CD4-positive, alpha-beta memory T cell (primary cell): ENCODE measurements at regions not wholly inside any gene's neighbourhood (a gene's known extent, or its start where the extent isn't known, plus 50 kb on each side); places are given as distances from the start of the nearest gene placed in this dataset.
"Not testable (repeated sequence)": the region's sequence is repeated elsewhere in the genome, so short reads cannot be mapped to it uniquely, and the experiment has no call there.

Experiments used
- CTCF ChIA-PET: fragments of 350-600 bp; sonication (Branson Sonifier 250); formaldehyde crosslinking; loops from one replicate; lab custom pipeline; 2021; ENCODE audit warnings: inconsistent platforms; ENCODE audit not compliant: partially characterized antibody; lab: Charles Lee
- POLR2A ChIA-PET: fragments of 350-600 bp; sonication (Branson Sonifier 250); formaldehyde crosslinking; loops from one replicate; lab custom pipeline; 2021; ENCODE audit not compliant: partially characterized antibody; lab: Charles Lee
- DNase-seq, 5 donors: peaks; one replicate each; pipeline versions ENCODE4 v3.0.0 to v3.0.0-alpha.2; 2020 to 2022; ENCODE audit warnings: mixed read lengths in 1 of 5
- H3K27ac ChIP-seq: one replicate; pipeline ENCODE4 v1.7.0; 2013; ENCODE audit warnings: low read depth, low read length
- H3K27me3 ChIP-seq: 2 replicates; pipeline ENCODE4 v1.7.0; 2013; ENCODE audit warnings: mild to moderate bottlenecking, low read length, moderate library complexity; ENCODE audit not compliant: insufficient read depth
- H3K36me3 ChIP-seq: 2 replicates; pipeline ENCODE4 v1.7.0; 2013; ENCODE audit warnings: mild to moderate bottlenecking, low read length, moderate library complexity; ENCODE audit not compliant: insufficient read depth
- H3K4me1 ChIP-seq: 2 replicates; pipeline ENCODE4 v1.7.0; 2013; ENCODE audit warnings: mild to moderate bottlenecking, low read length, moderate library complexity; ENCODE audit not compliant: insufficient read depth
- H3K4me3 ChIP-seq, 2 donors: one replicate each; pipeline ENCODE4 v1.7.0; 2013; ENCODE audit warnings: low read length in 2 of 2, mild to moderate bottlenecking in 1 of 2
- H3K9me3 ChIP-seq, 2 donors: one replicate each; pipeline ENCODE4 v1.7.0; 2013; ENCODE audit warnings: low read length in 2 of 2, control low read depth in 1 of 2; ENCODE audit not compliant: control insufficient read depth in 1 of 2
- H3K27ac Mint-ChIP-seq, 7 donors: one replicate each; pipeline ENCODE4 v1.8.0; 2020 to 2021; ENCODE audit warnings: mixed read lengths in 7 of 7, mild to moderate bottlenecking in 6 of 7, inconsistent platforms in 3 of 7, moderate library complexity in 3 of 7
- H3K27me3 Mint-ChIP-seq, 2 donors: one replicate each; pipeline ENCODE4 v1.8.0; 2020 to 2021; ENCODE audit warnings: mixed read lengths in 2 of 2
- H3K36me3 Mint-ChIP-seq, 2 donors: one replicate each; pipeline ENCODE4 v1.8.0; 2020 to 2021; ENCODE audit warnings: mixed read lengths in 2 of 2, inconsistent platforms in 1 of 2, mild to moderate bottlenecking in 1 of 2
- H3K4me1 Mint-ChIP-seq, 4 donors: one replicate each; pipeline ENCODE4 v1.8.0; 2020 to 2021; ENCODE audit warnings: mixed read lengths in 4 of 4, mild to moderate bottlenecking in 1 of 4
- H3K4me3 Mint-ChIP-seq, 8 donors: one replicate each; pipeline ENCODE4 v1.8.0; 2020 to 2021; ENCODE audit warnings: mixed read lengths in 8 of 8, mild to moderate bottlenecking in 7 of 8, moderate library complexity in 6 of 8, inconsistent platforms in 3 of 8
- H3K9me3 Mint-ChIP-seq, 8 donors: one replicate each; pipeline ENCODE4 v1.8.0; 2020 to 2021; ENCODE audit warnings: mixed read lengths in 8 of 8, mild to moderate bottlenecking in 5 of 8, inconsistent platforms in 3 of 8, moderate library complexity in 1 of 8
- intact Hi-C: fragments of 100-400 bp; cut with micrococcal nuclease; formaldehyde crosslinking; loops from one replicate; pipeline ENCODE4 v1.15.1; 2023

GRCh38 chr10:70984986-70985722 is 96.8 kb upstream of the PCBD1 start:
- Mint-ChIP-seq H3K27ac (peak overlapping the region in 1 of 7 donors; percentile 5), H3K9me3 (no peaks in the 10 kb centered on the region), H3K36me3 (no peaks in the 10 kb centered on the region), H3K4me3 (no peak overlapping the region), H3K27me3 (no peaks in the 10 kb centered on the region), H3K4me1 (peaks cover 9 to 12% (median 12%) of the 10 kb centered on the region in 4 donors)
- POLR2A ChIA-PET: no interaction called here
- Histone ChIP-seq H3K27me3 (no peaks in the 10 kb centered on the region), H3K4me3 (no peak overlapping the region), H3K36me3 (no peaks in the 10 kb centered on the region), H3K9me3 (no peaks in the 10 kb centered on the region), H3K4me1 (peaks cover 13% of the 10 kb centered on the region), H3K27ac (no peak overlapping the region)
- DNase-seq: no peak
- intact Hi-C loops: no loop called here
- CTCF ChIA-PET: no interaction called here

GRCh38 chr10:70985824-70986622 is 97.7 kb upstream of the PCBD1 start:
- Histone ChIP-seq H3K9me3 (no peaks in the 10 kb centered on the region), H3K4me1 (peaks cover 13% of the 10 kb centered on the region), H3K27ac (no peak overlapping the region), H3K36me3 (no peaks in the 10 kb centered on the region), H3K27me3 (no peaks in the 10 kb centered on the region), H3K4me3 (no peak overlapping the region)
- no peak overlapping the region for H3K4me3 Mint-ChIP-seq
- H3K4me1 Mint-ChIP-seq: peaks cover 9 to 12% (median 12%) of the 10 kb centered on the region in 4 donors
- intact Hi-C loops: no loop called here
- H3K36me3 Mint-ChIP-seq: no peaks in the 10 kb centered on the region
- CTCF ChIA-PET: no interaction called here
- H3K27ac Mint-ChIP-seq: no peak overlapping the region
- POLR2A ChIA-PET: no interaction called here
- H3K27me3 Mint-ChIP-seq: no peaks in the 10 kb centered on the region
- H3K9me3 Mint-ChIP-seq: no peaks in the 10 kb centered on the region
- DNase-seq: no peak

GRCh38 chr10:70986623-70986950 is 98.2 kb upstream of the PCBD1 start:
- Histone ChIP-seq H3K9me3 (no peaks in the 10 kb centered on the region), H3K27ac (no peak overlapping the region), H3K4me3 (no peak overlapping the region), H3K4me1 (peaks cover 13% of the 10 kb centered on the region), H3K27me3 (no peaks in the 10 kb centered on the region), H3K36me3 (no peaks in the 10 kb centered on the region)
- ChIA-PET CTCF (no interaction called here), POLR2A (no interaction called here)
- no peaks in the 10 kb centered on the region for H3K9me3 Mint-ChIP-seq
- DNase-seq: no peak
- no peaks in the 10 kb centered on the region for H3K36me3 Mint-ChIP-seq
- intact Hi-C loops: no loop called here
- H3K27me3 Mint-ChIP-seq: no peaks in the 10 kb centered on the region
- H3K4me1 Mint-ChIP-seq: peaks cover 9 to 12% (median 12%) of the 10 kb centered on the region in 4 donors
- no peak overlapping the region for H3K27ac Mint-ChIP-seq
- H3K4me3 Mint-ChIP-seq: no peak overlapping the region

- H3K36me3 ChIP-seq: no peaks in the 10 kb centered on the region
- no peak for DNase-seq
- no peaks in the 10 kb centered on the region for H3K27me3 ChIP-seq
- peaks cover 7% of the 10 kb centered on the region for H3K4me1 ChIP-seq
- Mint-ChIP-seq H3K9me3 (no peaks in the 10 kb centered on the region), H3K27ac (peak overlapping the region in 1 of 7 donors; percentile 36), H3K4me1 (peaks cover 4 to 6% (median 5%) of the 10 kb centered on the region in 4 donors), H3K36me3 (no peaks in the 10 kb centered on the region), H3K27me3 (no peaks in the 10 kb centered on the region), H3K4me3 (no peak overlapping the region)
- intact Hi-C loops: no loop called here
- H3K27ac ChIP-seq: no peak overlapping the region
- no peak overlapping the region for H3K4me3 ChIP-seq
- CTCF ChIA-PET: interaction anchor here (1.1 kb wide), 1 partner anchor 63 kb away, joined by 3 read pairs; no protein-coding TSS in a partner anchor
- no peaks in the 10 kb centered on the region for H3K9me3 ChIP-seq
- POLR2A ChIA-PET: no interaction called here
These were observed 99.2 kb upstream of the PCBD1 start for GRCh38 chr10:70987396-70988130.

GRCh38 chr10:70990156-70990555 is 101.8 kb upstream of the PCBD1 start:
- H3K9me3 Mint-ChIP-seq, POLR2A ChIA-PET, intact Hi-C loops: not testable (repeated sequence)

GRCh38 chr10:70990681-70991080 is 102.3 kb upstream of the PCBD1 start:
- Mint-ChIP-seq H3K27ac (no peak overlapping the region), H3K4me1 (no peaks in the 10 kb centered on the region), H3K4me3 (no peak overlapping the region), H3K36me3 (no peaks in the 10 kb centered on the region), H3K27me3 (peaks cover 3% of the 10 kb centered on the region in 2 donors), H3K9me3 (no peaks in the 10 kb centered on the region)
- Histone ChIP-seq H3K27ac (no peak overlapping the region), H3K4me3 (no peak overlapping the region), H3K4me1 (no peaks in the 10 kb centered on the region), H3K27me3 (no peaks in the 10 kb centered on the region), H3K9me3 (no peaks in the 10 kb centered on the region), H3K36me3 (no peaks in the 10 kb centered on the region)
- DNase-seq: no peak
- intact Hi-C loops: no loop called here
- POLR2A ChIA-PET: no interaction called here
- CTCF ChIA-PET: no interaction called here

More at GRCh38 chr10:70990156-70990555, 101.8 kb upstream of the PCBD1 start:
- H3K27ac ChIP-seq, H3K4me3 Mint-ChIP-seq, H3K4me1 Mint-ChIP-seq, CTCF ChIA-PET, H3K9me3 ChIP-seq, H3K27me3 Mint-ChIP-seq, H3K4me3 ChIP-seq, H3K36me3 ChIP-seq, H3K36me3 Mint-ChIP-seq, H3K4me1 ChIP-seq, DNase-seq, H3K27me3 ChIP-seq, H3K27ac Mint-ChIP-seq: not testable (repeated sequence)
